Mesothelial cell of epicardium (in vitro differentiated cells): ENCODE measurements at regions not wholly inside any gene's neighbourhood (a gene's known extent, or its start where the extent isn't known, plus 50 kb on each side); places are given as distances from the start of the nearest gene placed in this dataset.

Experiments
- DNase-seq, 2 experiments: peaks; one replicate each; pipeline ENCODE4 v3.0.0; 2021; ENCODE audit warnings: low spot score in 2 of 2; ENCODE audit not compliant: unreplicated experiment in 2 of 2
- H3K27ac Mint-ChIP-seq: 2 replicates; pipeline ENCODE4 v1.8.0; 2021; ENCODE audit warnings: mixed read lengths
- H3K27me3 Mint-ChIP-seq: 2 replicates; pipeline ENCODE4 v1.8.0; 2021; ENCODE audit warnings: low read depth, mixed read lengths
- H3K36me3 Mint-ChIP-seq: 2 replicates; pipeline ENCODE4 v1.8.0; 2021; ENCODE audit warnings: mixed read lengths
- H3K4me1 Mint-ChIP-seq: 2 replicates; pipeline ENCODE4 v1.8.0; 2021; ENCODE audit warnings: mixed read lengths
- H3K4me3 Mint-ChIP-seq: 2 replicates; pipeline ENCODE4 v1.8.0; 2021; ENCODE audit warnings: mild to moderate bottlenecking, moderate library complexity, mixed read lengths
- H3K9me3 Mint-ChIP-seq: 2 replicates; pipeline ENCODE4 v1.8.0; 2021; ENCODE audit warnings: mixed read lengths
- CTCF ChIP-seq: fragments of 200-600 bp; sonication (generic); IDR thresholded peaks from one replicate; pipeline ENCODE4 v1.5.0; 2021; ENCODE audit warnings: antibody characterized with exemption; ENCODE audit not compliant: unreplicated experiment

GRCh38 chr18:39305766-39306165 lies 1740.2 kb upstream of the CELF4 start:
- Mint-ChIP-seq H3K9me3 (peaks cover 8% of the 10 kb centered on the region), H3K4me1 (no peaks in the 10 kb centered on the region), H3K4me3 (no peak overlapping the region), H3K27ac (no peak overlapping the region), H3K36me3 (no peaks in the 10 kb centered on the region), H3K27me3 (no peaks in the 10 kb centered on the region)
- no peak for DNase-seq
- no peak for TF ChIP-seq CTCF

GRCh38 chr18:39302481-39302880 lies 1736.9 kb upstream of the CELF4 start:
- no peak for TF ChIP-seq CTCF
- no peak for DNase-seq
- H3K4me1 Mint-ChIP-seq: no peaks in the 10 kb centered on the region
- no peak overlapping the region for H3K27ac Mint-ChIP-seq
- H3K9me3 Mint-ChIP-seq: peaks cover 2% of the 10 kb centered on the region
- no peaks in the 10 kb centered on the region for H3K36me3 Mint-ChIP-seq
- H3K4me3 Mint-ChIP-seq: no peak overlapping the region
- H3K27me3 Mint-ChIP-seq: no peaks in the 10 kb centered on the region

- no peak overlapping the region for H3K4me3 Mint-ChIP-seq
- H3K4me1 Mint-ChIP-seq: no peaks in the 10 kb centered on the region
- H3K9me3 Mint-ChIP-seq: peaks cover 8% of the 10 kb centered on the region
- no peak overlapping the region for H3K27ac Mint-ChIP-seq
- no peaks in the 10 kb centered on the region for H3K27me3 Mint-ChIP-seq
- H3K36me3 Mint-ChIP-seq: no peaks in the 10 kb centered on the region
- TF ChIP-seq CTCF: no peak
- no peak for DNase-seq
These were observed 1733.6 kb upstream of the CELF4 start for GRCh38 chr18:39299152-39299551.

GRCh38 chr18:39297225-39297624 lies 1731.6 kb upstream of the CELF4 start:
- Mint-ChIP-seq H3K36me3 (no peaks in the 10 kb centered on the region), H3K4me1 (no peaks in the 10 kb centered on the region), H3K9me3 (peaks cover 8% of the 10 kb centered on the region), H3K27me3 (no peaks in the 10 kb centered on the region), H3K27ac (no peak overlapping the region), H3K4me3 (no peak overlapping the region)
- DNase-seq: no peak
- no peak for TF ChIP-seq CTCF

- H3K27ac Mint-ChIP-seq: no peak overlapping the region
- no peaks in the 10 kb centered on the region for H3K4me1 Mint-ChIP-seq
- TF ChIP-seq CTCF: no peak
- DNase-seq: no peak
- no peaks in the 10 kb centered on the region for H3K27me3 Mint-ChIP-seq
- peaks cover 8% of the 10 kb centered on the region for H3K9me3 Mint-ChIP-seq
- no peaks in the 10 kb centered on the region for H3K36me3 Mint-ChIP-seq
- H3K4me3 Mint-ChIP-seq: no peak overlapping the region
These were observed 1730.8 kb upstream of the CELF4 start for GRCh38 chr18:39296293-39296888.

- Mint-ChIP-seq H3K4me1 (no peaks in the 10 kb centered on the region), H3K36me3 (no peaks in the 10 kb centered on the region), H3K9me3 (no peaks in the 10 kb centered on the region), H3K27me3 (no peaks in the 10 kb centered on the region), H3K4me3 (no peak overlapping the region), H3K27ac (no peak overlapping the region)
- no peak for TF ChIP-seq CTCF
- no peak for DNase-seq
These were observed 1711.2 kb upstream of the CELF4 start for GRCh38 chr18:39276764-39277163.
